K562 (cell line): ENCODE measurements at regions not wholly inside any gene's neighbourhood (a gene's known extent, or its start where the extent isn't known, plus 50 kb on each side); places are given as distances from the start of the nearest gene placed in this dataset.

ENCODE experiments used
- ATAC-seq: fragments of 200-7000 bp; cut with Tn5 transposase; 3 replicates; pipeline ENCODE4 v1.9.1; 2020; ENCODE audit warnings: moderate library complexity
- BruUV-seq: library from RNA; stranded (reverse); fragments of 400-500 nt; replicated peaks from 2 replicates; lab custom pipeline; 2021; lab: Mats Ljungman, UMichigan
- CTCF ChIA-PET: fragments of 300-600 bp; formaldehyde crosslinking; extraction: SDS; loops from one replicate; lab custom pipeline; 2021; ENCODE audit warnings: low intra/inter-chr PET ratio; lab: Yijun Ruan, JAX
- POLR2A ChIA-PET: fragments of 300-600, 350-650 bp; sonication (Branson Sonifier 250); formaldehyde crosslinking; extraction: SDS; loops from one replicate; lab custom pipeline; 2021; ENCODE audit warnings: antibody characterized with exemption, inconsistent platforms; lab: Yijun Ruan, JAX
- DNase-seq, 4 experiments: peaks; one replicate each; pipeline versions ENCODE4 v3.0.0 to v3.0.0-alpha.2; 2011 to 2018; ENCODE audit warnings: low spot score in 3 of 4, mixed read lengths in 3 of 4; ENCODE audit errors: extremely low read depth in 1 of 4
- FAIRE-seq: peaks from 2 replicates; lab custom pipeline; 2011; peaks lifted over from hg19 to GRCh38; lab: Jason Lieb, UNC
- H2AFZ ChIP-seq: 2 replicates; pipeline ENCODE4 v1.6.0; 2011; ENCODE audit warnings: low read depth, low read length, control low read depth, inconsistent platforms
- H3K27ac ChIP-seq: fragments of 200-600 bp; 3 replicates; pipeline ENCODE4 v1.8.0; 2011; ENCODE audit warnings: low read depth, mild to moderate bottlenecking, control low read depth, inconsistent platforms, low read length, moderate library complexity, mixed read lengths; ENCODE audit errors: extremely low read depth
- H3K27me3 ChIP-seq, 2 experiments: fragments of 300-600 bp in 1 of 2; 2 replicates in 1 of 2; 3 replicates in 1 of 2; pipeline versions ENCODE4 v1.6.0 to v1.8.0; 2011; ENCODE audit warnings: inconsistent platforms in 2 of 2, low read length in 2 of 2, mild to moderate bottlenecking in 1 of 2, mixed read lengths in 1 of 2, moderate library complexity in 1 of 2; ENCODE audit not compliant: control insufficient read depth in 2 of 2, insufficient read depth in 2 of 2
- H3K36me3 ChIP-seq: fragments of 300-600 bp; 3 replicates; pipeline ENCODE4 v1.8.0; 2011; ENCODE audit warnings: mild to moderate bottlenecking, low read length, inconsistent platforms; ENCODE audit not compliant: control insufficient read depth, insufficient read depth
- H3K4me1 ChIP-seq, 2 experiments: fragments of 200-600 bp in 1 of 2; replicated peaks in 1 of 2; 2 replicates in 1 of 2; 3 replicates in 1 of 2; pipeline versions ENCODE4 v1.5.1 to v1.8.0; 2011; ENCODE audit warnings: inconsistent platforms in 2 of 2, low read length in 2 of 2, mild to moderate bottlenecking in 1 of 2, mixed read lengths in 1 of 2, moderate library complexity in 1 of 2; ENCODE audit not compliant: control insufficient read depth in 2 of 2, insufficient read depth in 2 of 2
- H3K4me2 ChIP-seq: 2 replicates; pipeline ENCODE4 v1.6.1; 2011; ENCODE audit warnings: low read length, control low read depth, inconsistent platforms, mixed read lengths; ENCODE audit not compliant: insufficient read depth
- H3K4me3 ChIP-seq: fragments of 200-600 bp; sonication (generic), shearing (Covaris generic); 2 replicates; pipeline ENCODE4 v1.5.1; 2016; ENCODE audit warnings: control low read depth, inconsistent platforms
- H3K79me2 ChIP-seq: fragments of 200-600 bp; 3 replicates; pipeline ENCODE4 v1.8.0; 2011; ENCODE audit warnings: low read length, inconsistent platforms; ENCODE audit not compliant: control insufficient read depth, insufficient read depth
- H3K9ac ChIP-seq, 2 experiments: 2 replicates each; pipeline versions ENCODE4 v1.6.0 to v1.6.1; 2011; ENCODE audit warnings: low read depth in 2 of 2, low read length in 2 of 2, control low read depth in 1 of 2, inconsistent platforms in 1 of 2, mild to moderate bottlenecking in 1 of 2, mixed read lengths in 1 of 2; ENCODE audit not compliant: insufficient read depth in 1 of 2
- H3K9me1 ChIP-seq: one replicate; pipeline ENCODE4 v1.6.0; 2011; ENCODE audit warnings: inconsistent platforms, mild to moderate bottlenecking, low read length, moderate library complexity; ENCODE audit not compliant: control insufficient read depth, insufficient read depth
- H3K9me3 ChIP-seq: replicated peaks from 2 replicates; pipeline ENCODE4 v1.5.1; 2011; ENCODE audit warnings: low read depth, low read length, inconsistent platforms; ENCODE audit not compliant: control insufficient read depth, insufficient read depth
- H4K20me1 ChIP-seq: replicated peaks from 2 replicates; pipeline ENCODE4 v1.6.1; 2011; ENCODE audit warnings: low read length, inconsistent platforms, mixed read lengths; ENCODE audit not compliant: control insufficient read depth, insufficient read depth
- FOXK1 ChIP-seq: sonication (generic); formaldehyde crosslinking; IDR thresholded peaks from 2 replicates; pipeline ENCODE4 v1.8.0; 2022; ENCODE audit warnings: missing genetic modification reagents, mild to moderate bottlenecking, borderline replicate concordance
- HIVEP1 ChIP-seq: fragments of 250-450 bp; sonication (Bioruptor Pico); IDR thresholded peaks from 2 replicates; pipeline ENCODE4 v1.4.0; 2020; ENCODE audit warnings: mild to moderate bottlenecking
- HNRNPLL ChIP-seq: fragments of 200-400 bp; formaldehyde crosslinking; IDR thresholded peaks from 2 replicates; pipeline ENCODE4 v1.6.1; 2017; ENCODE audit warnings: low read length, low read depth, mild to moderate bottlenecking; ENCODE audit not compliant: poor library complexity, severe bottlenecking
- PML ChIP-seq: IDR thresholded peaks from 2 replicates; pipeline ENCODE4 v1.6.1; 2012; ENCODE audit warnings: low read length, inconsistent platforms
- POLR2AphosphoS5 ChIP-seq: IDR thresholded peaks from 2 replicates; pipeline ENCODE4 v1.6.1; 2011; ENCODE audit warnings: mild to moderate bottlenecking, low read depth, low read length, moderate library complexity; ENCODE audit not compliant: control insufficient read depth, insufficient read depth
- POLR2B ChIP-seq: fragments of 450-650 bp; IDR thresholded peaks from 2 replicates; pipeline ENCODE4 v1.6.1; 2018; ENCODE audit warnings: low read depth; ENCODE audit not compliant: partially characterized antibody
- RFX1 ChIP-seq: fragments of 450-650 bp; IDR thresholded peaks from 2 replicates; pipeline ENCODE4 v1.6.1; 2016; ENCODE audit warnings: mild to moderate bottlenecking, moderate library complexity
- TSC22D4 ChIP-seq: fragments of 450-650 bp; IDR thresholded peaks from 2 replicates; pipeline ENCODE4 v1.6.1; 2016; ENCODE audit warnings: missing genetic modification characterization, missing biosample characterization, control low read depth
- XRCC4 ChIP-seq: IDR thresholded peaks from one replicate; pipeline ENCODE4 v1.6.1; 2011; ENCODE audit not compliant: insufficient read depth, insufficient read length; ENCODE audit errors: extremely low read depth
- ZNF217 ChIP-seq: sonication (generic); formaldehyde crosslinking; IDR thresholded peaks from 2 replicates; pipeline ENCODE4 v1.8.0; 2022; ENCODE audit warnings: mild to moderate bottlenecking, missing genetic modification reagents
- ZNF408 ChIP-seq: fragments of 250-450 bp; sonication (Bioruptor Pico); IDR thresholded peaks from 2 replicates; pipeline ENCODE4 v1.4.0; 2020; ENCODE audit warnings: low read depth, mild to moderate bottlenecking, moderate library complexity
- ZNF444 ChIP-seq: fragments of 250-450 bp; sonication (Bioruptor Pico); IDR thresholded peaks from 2 replicates; pipeline ENCODE4 v1.4.0; 2020; ENCODE audit warnings: mild to moderate bottlenecking, moderate library complexity
- WGBS: fragments of 100-300 bp; shearing (Covaris generic); methylation state at CpG from one replicate; pipeline ENCODE4 v1.1.6; 2016; ENCODE audit warnings: low coverage, mixed read lengths; ENCODE audit not compliant: insufficient coverage; ENCODE audit errors: missing lambda C conversion rate; 5-methylcytosine and 5-hydroxymethylcytosine counted together
- in situ Hi-C: fragments of 300-500 bp; cut with MboI; formaldehyde crosslinking; loops from 4 replicates; pipeline ENCODE4 v1.15.0; 2018; ENCODE audit warnings: inconsistent platforms, mixed read lengths
- intact Hi-C: fragments of 100-400 bp; cut with micrococcal nuclease; formaldehyde crosslinking; loops from 2 replicates; pipeline ENCODE4 v1.14.2; 2022
- TF ChIP-seq, protein P1 (sequence below): sonication (generic); formaldehyde crosslinking; IDR thresholded peaks from 2 replicates; pipeline ENCODE4 v1.8.0; 2022; ENCODE audit warnings: mild to moderate bottlenecking, missing genetic modification reagents
- TF ChIP-seq, protein P2 (sequence below): fragments of 250-450 bp; sonication (Bioruptor Pico); IDR thresholded peaks from 2 replicates; pipeline ENCODE4 v1.5.0; 2021; ENCODE audit warnings: mild to moderate bottlenecking, borderline replicate concordance
- TF ChIP-seq, protein P3 (sequence below): fragments of 250-450 bp; sonication (Bioruptor Pico); IDR thresholded peaks from 2 replicates; pipeline ENCODE4 v1.5.1; 2021; ENCODE audit warnings: mild to moderate bottlenecking
- TF ChIP-seq, protein P4 (sequence below): sonication (generic); formaldehyde crosslinking; IDR thresholded peaks from 2 replicates; pipeline ENCODE4 v1.9.0; 2022; ENCODE audit warnings: mild to moderate bottlenecking, missing genetic modification reagents
- TF ChIP-seq, protein P5 (sequence below): fragments of 250-450 bp; sonication (Bioruptor Pico); IDR thresholded peaks from 2 replicates; pipeline ENCODE4 v1.4.0; 2020; ENCODE audit warnings: mild to moderate bottlenecking, moderate library complexity, borderline replicate concordance

GRCh38 chr20:1800180-1800579 lies 95.0 kb upstream of the SIRPA start:
- DNase-seq = no peak
- FAIRE-seq = no peak
- ChIA-PET CTCF (no interaction called here), POLR2A (no interaction called here)
- no peak overlapping the region for H3K9ac ChIP-seq
- no peak for ATAC-seq
- H2AFZ ChIP-seq = no peak overlapping the region
- 0% methylated on average over 2 of the region's 2 CpGs for WGBS
- H3K36me3 ChIP-seq = no peaks in the 10 kb centered on the region
- no peak overlapping the region for H3K4me2 ChIP-seq
- H3K27me3 ChIP-seq = peaks cover 4 to 29% of the 10 kb centered on the region in 2 experiments; a peak in 3 of 5 replicates
- peaks cover 0 to 5% of the 10 kb centered on the region in 2 experiments; a peak in 2 of 5 replicates for H3K4me1 ChIP-seq
- no peaks in the 10 kb centered on the region for H3K79me2 ChIP-seq
- no TSS peak for BruUV-seq
- no peak overlapping the region for H3K27ac ChIP-seq
- no peaks in the 10 kb centered on the region for H3K9me3 ChIP-seq
- H3K9me1 ChIP-seq = no peaks in the 10 kb centered on the region
- intact Hi-C loops = no loop called here
- H3K4me3 ChIP-seq = no peak overlapping the region
- no peaks in the 10 kb centered on the region for H4K20me1 ChIP-seq
- in situ Hi-C loops = no loop called here
- TF ChIP-seq PML (no peak), POLR2B (no peak), HIVEP1 (CRISPR knock-in tag) (no peak), FOXK1 (CRISPR knock-in tag) (no peak), ZNF444 (no peak), XRCC4 (no peak), RFX1 (no peak), ZNF408 (CRISPR knock-in tag) (no peak), POLR2AphosphoS5 (no peak), TSC22D4 (tag) (no peak), HNRNPLL (no peak), ZNF217 (CRISPR knock-in tag) (no peak)
- TF ChIP-seq, protein P1, sequence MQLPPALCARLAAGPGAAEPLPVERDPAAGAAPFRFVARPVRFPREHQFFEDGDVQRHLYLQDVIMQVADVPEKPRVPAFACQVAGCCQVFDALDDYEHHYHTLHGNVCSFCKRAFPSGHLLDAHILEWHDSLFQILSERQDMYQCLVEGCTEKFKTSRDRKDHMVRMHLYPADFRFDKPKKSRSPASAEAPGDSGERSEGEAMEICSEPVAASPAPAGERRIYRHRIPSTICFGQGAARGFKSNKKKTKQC (CRISPR knock-in tag) = no peak
- TF ChIP-seq, protein P2, sequence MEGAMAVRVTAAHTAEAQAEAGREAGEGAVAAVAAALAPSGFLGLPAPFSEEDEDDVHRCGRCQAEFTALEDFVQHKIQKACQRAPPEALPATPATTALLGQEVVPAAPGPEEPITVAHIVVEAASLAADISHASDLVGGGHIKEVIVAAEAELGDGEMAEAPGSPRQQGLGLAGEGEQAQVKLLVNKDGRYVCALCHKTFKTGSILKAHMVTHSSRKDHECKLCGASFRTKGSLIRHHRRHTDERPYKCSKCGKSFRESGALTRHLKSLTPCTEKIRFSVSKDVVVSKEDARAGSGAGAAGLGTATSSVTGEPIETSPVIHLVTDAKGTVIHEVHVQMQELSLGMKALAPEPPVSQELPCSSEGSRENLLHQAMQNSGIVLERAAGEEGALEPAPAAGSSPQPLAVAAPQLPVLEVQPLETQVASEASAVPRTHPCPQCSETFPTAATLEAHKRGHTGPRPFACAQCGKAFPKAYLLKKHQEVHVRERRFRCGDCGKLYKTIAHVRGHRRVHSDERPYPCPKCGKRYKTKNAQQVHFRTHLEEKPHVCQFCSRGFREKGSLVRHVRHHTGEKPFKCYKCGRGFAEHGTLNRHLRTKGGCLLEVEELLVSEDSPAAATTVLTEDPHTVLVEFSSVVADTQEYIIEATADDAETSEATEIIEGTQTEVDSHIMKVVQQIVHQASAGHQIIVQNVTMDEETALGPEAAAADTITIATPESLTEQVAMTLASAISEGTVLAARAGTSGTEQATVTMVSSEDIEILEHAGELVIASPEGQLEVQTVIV (CRISPR knock-in tag) = no peak
- TF ChIP-seq, protein P3, sequence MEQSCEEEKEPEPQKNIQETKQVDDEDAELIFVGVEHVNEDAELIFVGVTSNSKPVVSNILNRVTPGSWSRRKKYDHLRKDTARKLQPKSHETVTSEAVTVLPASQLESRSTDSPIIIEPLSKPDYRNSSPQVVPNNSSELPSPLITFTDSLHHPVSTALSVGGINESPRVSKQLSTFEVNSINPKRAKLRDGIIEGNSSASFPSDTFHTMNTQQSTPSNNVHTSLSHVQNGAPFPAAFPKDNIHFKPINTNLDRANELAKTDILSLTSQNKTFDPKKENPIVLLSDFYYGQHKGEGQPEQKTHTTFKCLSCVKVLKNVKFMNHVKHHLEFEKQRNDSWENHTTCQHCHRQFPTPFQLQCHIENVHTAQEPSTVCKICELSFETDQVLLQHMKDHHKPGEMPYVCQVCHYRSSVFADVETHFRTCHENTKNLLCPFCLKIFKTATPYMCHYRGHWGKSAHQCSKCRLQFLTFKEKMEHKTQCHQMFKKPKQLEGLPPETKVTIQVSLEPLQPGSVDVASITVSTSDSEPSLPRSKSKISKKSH (CRISPR knock-in tag) = no peak
- TF ChIP-seq, protein P4, sequence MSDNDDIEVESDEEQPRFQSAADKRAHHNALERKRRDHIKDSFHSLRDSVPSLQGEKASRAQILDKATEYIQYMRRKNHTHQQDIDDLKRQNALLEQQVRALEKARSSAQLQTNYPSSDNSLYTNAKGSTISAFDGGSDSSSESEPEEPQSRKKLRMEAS = no peak
- TF ChIP-seq, protein P5, sequence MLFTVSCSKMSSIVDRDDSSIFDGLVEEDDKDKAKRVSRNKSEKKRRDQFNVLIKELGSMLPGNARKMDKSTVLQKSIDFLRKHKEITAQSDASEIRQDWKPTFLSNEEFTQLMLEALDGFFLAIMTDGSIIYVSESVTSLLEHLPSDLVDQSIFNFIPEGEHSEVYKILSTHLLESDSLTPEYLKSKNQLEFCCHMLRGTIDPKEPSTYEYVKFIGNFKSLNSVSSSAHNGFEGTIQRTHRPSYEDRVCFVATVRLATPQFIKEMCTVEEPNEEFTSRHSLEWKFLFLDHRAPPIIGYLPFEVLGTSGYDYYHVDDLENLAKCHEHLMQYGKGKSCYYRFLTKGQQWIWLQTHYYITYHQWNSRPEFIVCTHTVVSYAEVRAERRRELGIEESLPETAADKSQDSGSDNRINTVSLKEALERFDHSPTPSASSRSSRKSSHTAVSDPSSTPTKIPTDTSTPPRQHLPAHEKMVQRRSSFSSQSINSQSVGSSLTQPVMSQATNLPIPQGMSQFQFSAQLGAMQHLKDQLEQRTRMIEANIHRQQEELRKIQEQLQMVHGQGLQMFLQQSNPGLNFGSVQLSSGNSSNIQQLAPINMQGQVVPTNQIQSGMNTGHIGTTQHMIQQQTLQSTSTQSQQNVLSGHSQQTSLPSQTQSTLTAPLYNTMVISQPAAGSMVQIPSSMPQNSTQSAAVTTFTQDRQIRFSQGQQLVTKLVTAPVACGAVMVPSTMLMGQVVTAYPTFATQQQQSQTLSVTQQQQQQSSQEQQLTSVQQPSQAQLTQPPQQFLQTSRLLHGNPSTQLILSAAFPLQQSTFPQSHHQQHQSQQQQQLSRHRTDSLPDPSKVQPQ (CRISPR knock-in tag) = no peak
